Muscle layer of duodenum (tissue), 2 donors: ENCODE measurements at regions not wholly inside any gene's neighbourhood (a gene's known extent, or its start where the extent isn't known, plus 50 kb on each side); places are given as distances from the start of the nearest gene placed in this dataset.

Experiments used
- H3K27ac ChIP-seq: one replicate; pipeline ENCODE4 v1.7.0; 2013; ENCODE audit warnings: mild to moderate bottlenecking, low read length
- H3K27me3 ChIP-seq: one replicate; pipeline ENCODE4 v1.7.0; 2013; ENCODE audit warnings: low read depth, mild to moderate bottlenecking, control low read depth, low read length
- H3K36me3 ChIP-seq, 2 donors: one replicate each; pipeline ENCODE4 v1.7.0; 2013; ENCODE audit warnings: low read length in 2 of 2, control low read depth in 1 of 2, mild to moderate bottlenecking in 1 of 2; ENCODE audit not compliant: insufficient read depth in 2 of 2, control insufficient read depth in 1 of 2
- H3K4me1 ChIP-seq, 2 donors: one replicate each; pipeline ENCODE4 v1.7.0; 2013; ENCODE audit warnings: low read length in 2 of 2, mild to moderate bottlenecking in 2 of 2, control low read depth in 1 of 2, moderate library complexity in 1 of 2; ENCODE audit not compliant: insufficient read depth in 2 of 2, control insufficient read depth in 1 of 2
- H3K4me3 ChIP-seq, 2 donors: one replicate each; pipeline ENCODE4 v1.7.0; 2013; ENCODE audit warnings: low read length in 2 of 2, low read depth in 1 of 2, mild to moderate bottlenecking in 1 of 2
- H3K9me3 ChIP-seq, 2 donors: one replicate each; pipeline ENCODE4 v1.7.0; 2013; ENCODE audit warnings: low read length in 2 of 2, control low read depth in 1 of 2, mild to moderate bottlenecking in 1 of 2; ENCODE audit not compliant: control insufficient read depth in 1 of 2
- donor health status: healthy.

- no peaks in the 10 kb centered on the region for H3K4me1 ChIP-seq
- H3K27me3 ChIP-seq: no peaks in the 10 kb centered on the region
- H3K9me3 ChIP-seq: peaks cover 0 to 9% of the 10 kb centered on the region in 2 donors
- H3K4me3 ChIP-seq: no peak overlapping the region
- no peaks in the 10 kb centered on the region for H3K36me3 ChIP-seq
- H3K27ac ChIP-seq: no peak overlapping the region
Observed at GRCh38 chr2:568639-569235, 108.5 kb downstream of the TMEM18 start.

- no peaks in the 10 kb centered on the region for H3K36me3 ChIP-seq
- H3K27me3 ChIP-seq: no peaks in the 10 kb centered on the region
- no peak overlapping the region for H3K4me3 ChIP-seq
- H3K4me1 ChIP-seq: no peaks in the 10 kb centered on the region
- H3K9me3 ChIP-seq: peaks cover 0 to 8% of the 10 kb centered on the region in 2 donors
- no peak overlapping the region for H3K27ac ChIP-seq
Observed at GRCh38 chr2:567865-568638, 109.2 kb downstream of the TMEM18 start.

DNA sequence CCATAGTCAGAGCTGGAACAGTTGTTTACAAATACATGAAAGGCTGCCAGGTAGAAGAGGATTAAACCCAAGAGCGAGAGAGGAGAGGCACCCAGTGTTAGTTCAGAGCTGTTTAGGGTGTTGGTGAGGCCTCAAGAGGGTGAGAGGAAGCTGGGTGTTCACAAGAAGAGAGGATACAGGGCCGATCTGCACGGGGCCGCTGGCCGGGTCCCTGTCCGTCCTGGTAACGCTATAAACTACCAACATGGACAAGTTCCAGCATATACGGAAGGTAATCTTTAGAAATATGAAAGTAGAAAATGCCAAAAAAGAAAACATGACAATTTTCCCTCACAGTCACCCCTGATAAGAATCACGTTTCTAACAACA lies 109.7 kb downstream of the TMEM18 start:
- Histone ChIP-seq H3K4me1 (no peaks in the 10 kb centered on the region), H3K27me3 (no peaks in the 10 kb centered on the region), H3K9me3 (peaks cover 0 to 8% of the 10 kb centered on the region in 2 donors), H3K27ac (no peak overlapping the region), H3K4me3 (no peak overlapping the region), H3K36me3 (no peaks in the 10 kb centered on the region)

GRCh38 chr2:566379-567313 lies 110.6 kb downstream of the TMEM18 start:
- Histone ChIP-seq H3K4me1 (no peaks in the 10 kb centered on the region), H3K27me3 (no peaks in the 10 kb centered on the region), H3K27ac (no peak overlapping the region), H3K4me3 (no peak overlapping the region), H3K36me3 (no peaks in the 10 kb centered on the region), H3K9me3 (peaks cover 0 to 3% of the 10 kb centered on the region in 2 donors)

- H3K4me3 ChIP-seq: no peak overlapping the region
- no peaks in the 10 kb centered on the region for H3K4me1 ChIP-seq
- no peaks in the 10 kb centered on the region for H3K9me3 ChIP-seq
- no peaks in the 10 kb centered on the region for H3K36me3 ChIP-seq
- no peaks in the 10 kb centered on the region for H3K27me3 ChIP-seq
- H3K27ac ChIP-seq: no peak overlapping the region
Observed at GRCh38 chr2:564471-565181, 112.6 kb downstream of the TMEM18 start.

GRCh38 chr2:563512-563911 lies 113.7 kb downstream of the TMEM18 start:
- Histone ChIP-seq H3K27me3 (no peaks in the 10 kb centered on the region), H3K27ac (no peak overlapping the region), H3K4me1 (no peaks in the 10 kb centered on the region), H3K4me3 (no peak overlapping the region), H3K36me3 (no peaks in the 10 kb centered on the region), H3K9me3 (no peaks in the 10 kb centered on the region)

DNA sequence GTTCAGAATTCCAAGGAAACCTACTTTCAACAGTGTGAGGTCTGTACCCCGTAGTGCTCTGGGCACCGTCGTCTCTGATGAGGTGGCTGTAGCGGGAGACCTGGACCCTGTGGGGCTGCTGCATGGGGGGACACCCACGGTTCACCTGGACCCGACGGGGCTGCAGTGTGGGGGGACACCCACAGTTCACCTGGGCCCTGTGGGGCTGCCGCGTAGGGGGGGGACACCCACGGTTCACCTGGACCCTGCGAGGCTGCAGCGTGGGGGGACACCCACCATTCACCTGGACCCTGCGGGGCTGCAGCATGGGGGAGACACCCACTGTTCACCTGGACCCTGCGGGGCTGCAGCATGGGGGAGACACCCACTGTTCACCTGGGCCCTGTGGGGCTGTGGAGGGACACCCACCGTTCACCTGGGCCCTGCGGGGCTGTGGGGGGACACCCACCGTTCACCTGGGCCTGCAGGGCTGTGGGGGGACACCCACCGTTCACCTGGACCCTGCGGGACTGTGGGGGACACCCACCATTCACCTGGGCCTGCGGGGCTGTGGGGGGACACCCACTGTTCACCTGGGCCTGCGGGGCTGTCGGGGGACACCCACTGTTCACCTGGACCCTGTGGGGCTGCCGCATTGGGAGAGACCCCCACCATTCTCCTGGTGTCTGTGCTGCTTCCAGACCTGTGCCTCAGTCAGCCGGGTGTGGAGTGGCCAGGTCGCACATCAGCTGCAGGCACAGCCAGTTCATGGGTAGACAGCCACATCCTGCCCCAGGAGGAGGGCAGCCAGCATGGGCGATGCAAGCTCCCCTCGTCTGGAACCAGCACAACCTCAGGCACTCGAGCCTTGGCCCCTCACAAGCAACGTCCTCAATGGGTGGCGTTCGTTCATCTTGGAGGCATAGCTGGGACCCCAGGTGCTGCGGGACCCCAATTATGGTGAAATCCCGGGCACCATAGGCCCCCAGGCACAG lies 114.5 kb downstream of the TMEM18 start:
- Histone ChIP-seq H3K9me3 (no peaks in the 10 kb centered on the region), H3K4me1 (no peaks in the 10 kb centered on the region), H3K27ac (no peak overlapping the region), H3K4me3 (no peak overlapping the region), H3K36me3 (no peaks in the 10 kb centered on the region), H3K27me3 (no peaks in the 10 kb centered on the region)

DNA sequence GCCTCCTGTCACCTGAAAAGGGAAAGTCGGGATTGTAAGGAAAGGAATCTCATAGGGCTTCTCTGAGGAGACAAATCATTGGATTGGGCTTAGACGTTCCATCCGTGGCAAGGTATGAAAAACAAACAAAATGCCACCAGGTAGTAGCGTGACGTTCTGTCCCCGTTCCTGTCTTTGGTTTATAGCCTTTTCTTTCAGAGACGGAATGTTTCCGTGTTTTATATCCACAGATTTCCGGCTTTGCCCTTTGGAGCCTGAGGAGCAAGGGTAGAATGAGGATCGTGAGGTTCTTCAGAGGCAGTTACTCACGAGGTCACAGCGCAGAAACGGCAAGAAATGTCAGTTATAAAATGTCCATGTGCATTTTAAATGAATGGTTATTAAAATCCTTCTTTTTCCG lies 118.3 kb downstream of the TMEM18 start:
- no peak overlapping the region for H3K27ac ChIP-seq
- no peaks in the 10 kb centered on the region for H3K36me3 ChIP-seq
- no peaks in the 10 kb centered on the region for H3K9me3 ChIP-seq
- no peak overlapping the region for H3K4me3 ChIP-seq
- no peaks in the 10 kb centered on the region for H3K4me1 ChIP-seq
- H3K27me3 ChIP-seq: no peaks in the 10 kb centered on the region

DNA sequence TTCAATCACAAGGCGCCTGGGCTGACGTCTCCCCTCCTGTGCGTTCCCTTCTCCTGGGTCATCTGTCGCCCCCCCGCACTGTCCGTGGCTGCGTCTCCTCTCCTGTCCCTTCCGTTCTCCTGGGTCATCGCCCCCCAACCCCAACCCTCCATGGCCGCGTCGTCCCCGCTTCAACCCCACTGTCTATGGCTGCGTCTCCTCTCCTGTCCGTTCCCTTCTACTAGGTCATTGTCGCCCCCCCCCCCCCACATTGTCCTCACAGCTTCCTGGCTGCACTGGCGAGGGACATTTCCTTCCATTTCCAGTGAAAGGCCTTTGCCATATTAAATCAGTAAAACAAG lies 118.9 kb downstream of the TMEM18 start:
- H3K4me3 ChIP-seq: no peak overlapping the region
- no peaks in the 10 kb centered on the region for H3K4me1 ChIP-seq
- H3K27ac ChIP-seq: no peak overlapping the region
- no peaks in the 10 kb centered on the region for H3K27me3 ChIP-seq
- no peaks in the 10 kb centered on the region for H3K36me3 ChIP-seq
- no peaks in the 10 kb centered on the region for H3K9me3 ChIP-seq

DNA sequence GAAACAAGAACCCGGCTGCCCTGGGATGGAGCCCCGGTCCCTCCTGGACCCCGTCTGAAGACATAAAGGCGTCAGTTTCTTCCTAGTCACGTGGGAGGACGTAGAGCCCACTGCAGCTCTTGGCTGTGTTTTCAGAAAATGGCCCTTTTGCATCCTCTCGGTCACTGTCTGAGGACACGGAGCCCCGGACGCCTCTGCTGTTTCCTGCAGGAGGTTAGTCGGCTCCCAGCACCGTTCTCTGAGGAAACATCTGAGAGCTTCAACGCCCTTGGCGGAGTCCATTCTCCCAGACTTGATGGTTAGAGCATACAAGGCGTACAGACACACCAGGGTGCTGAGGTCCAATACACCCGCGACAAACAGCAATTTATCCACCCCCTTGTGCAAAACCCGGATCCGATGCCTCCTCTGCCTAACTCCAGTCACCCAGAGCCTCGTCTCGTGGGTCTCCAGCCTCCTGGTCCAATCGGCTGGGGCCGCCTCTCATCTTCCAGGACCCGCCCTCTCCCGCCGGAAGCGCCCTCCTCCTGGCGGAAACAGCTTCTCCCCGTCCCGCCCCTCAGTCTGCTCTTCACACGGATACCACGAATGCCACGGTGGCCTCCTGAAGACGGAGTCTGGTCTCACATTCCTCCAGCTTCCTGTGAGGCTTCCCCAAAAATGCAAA lies 119.4 kb downstream of the TMEM18 start:
- Histone ChIP-seq H3K27ac (no peak overlapping the region), H3K4me3 (no peak overlapping the region), H3K4me1 (no peaks in the 10 kb centered on the region), H3K36me3 (no peaks in the 10 kb centered on the region), H3K27me3 (no peaks in the 10 kb centered on the region), H3K9me3 (no peaks in the 10 kb centered on the region)
